ENCODE measurements at regions not wholly inside any gene's neighbourhood (a gene's known extent, or its start where the extent isn't known, plus 50 kb on each side); places are given as distances from the start of the nearest gene placed in this dataset.
"Not testable (repeated sequence)": the region's sequence is repeated elsewhere in the genome, so short reads cannot be mapped to it uniquely, and the experiment has no call there.

DNA sequence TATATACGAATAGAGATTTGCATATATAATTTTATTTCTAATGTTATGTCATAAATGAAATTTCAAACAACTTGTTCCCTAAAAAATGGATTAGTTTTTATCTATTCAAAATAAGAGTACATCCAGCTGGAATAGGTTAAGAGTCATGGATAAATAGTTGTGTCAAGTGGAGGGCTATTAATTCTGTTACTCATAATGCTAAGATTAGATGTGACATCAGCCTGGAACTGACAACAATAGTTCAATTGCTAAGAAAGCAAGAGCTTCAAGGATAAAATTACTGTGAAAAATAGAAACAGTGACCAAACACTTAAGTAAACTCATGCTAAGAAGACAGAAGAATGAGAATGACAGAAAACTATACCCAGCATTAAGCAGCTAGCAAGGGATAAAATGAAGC, 92.2 kb upstream of the CDH9 start:
- DNase-seq: no peak

GRCh38 chr5:27129926-27130325, 91.5 kb upstream of the CDH9 start:
- DNase-seq: no peak

DNA sequence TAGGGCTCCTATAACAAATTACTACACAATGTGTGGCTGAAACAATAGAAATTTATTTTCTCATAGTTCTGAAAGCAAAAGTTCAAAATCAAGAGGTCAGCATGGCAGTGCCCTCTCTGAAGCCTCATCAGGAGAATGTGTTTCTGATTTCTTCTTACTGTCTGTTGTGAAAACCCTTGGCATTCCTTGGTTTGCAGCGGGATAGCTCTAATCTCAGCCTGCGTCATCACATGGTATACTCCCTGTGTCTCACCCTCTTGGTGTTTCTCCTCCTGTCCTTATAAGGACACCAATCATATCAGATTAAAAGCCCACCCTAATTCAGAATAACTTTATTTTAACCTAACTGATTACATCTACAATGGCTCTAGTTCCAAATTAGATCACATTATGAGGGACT, 87.5 kb upstream of the CDH9 start:
- no peak for DNase-seq

- DNase-seq: no peak
These were observed 86.2 kb upstream of the CDH9 start for GRCh38 chr5:27124590-27124989.

GRCh38 chr5:27119736-27120321, 81.4 kb upstream of the CDH9 start:
- not testable (repeated sequence) for DNase-seq

- no peak for DNase-seq
These were observed 65.1 kb upstream of the CDH9 start for GRCh38 chr5:27103486-27103885.

- not testable (repeated sequence) for DNase-seq
These were observed 57.4 kb upstream of the CDH9 start for GRCh38 chr5:27095761-27096160.

DNA sequence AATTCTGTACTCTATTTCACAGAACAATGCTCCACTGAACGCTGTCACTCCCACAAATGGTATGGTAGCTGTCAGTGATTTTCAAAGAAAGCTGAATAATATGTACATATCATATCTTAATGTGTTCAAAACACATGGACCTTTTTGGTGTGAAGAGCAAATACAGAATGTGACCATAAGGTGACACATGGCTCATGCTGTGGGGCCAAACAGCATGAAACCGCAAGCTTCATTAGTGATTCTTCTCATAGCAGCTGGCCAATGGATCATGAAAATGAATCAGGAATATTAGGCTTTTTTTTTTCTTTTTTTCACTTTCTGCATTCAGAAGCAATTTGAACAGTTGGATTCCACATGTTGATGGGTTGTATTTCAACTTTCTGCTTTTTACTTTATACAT, 54.9 kb upstream of the CDH9 start:
- DNase-seq: no peak

- no peak for DNase-seq
These were observed 53.5 kb upstream of the CDH9 start for GRCh38 chr5:27091858-27092257.

- DNase-seq: not testable (repeated sequence)
These were observed 50.4 kb upstream of the CDH9 start for GRCh38 chr5:27088822-27089221.
